Ovary (tissue), 3 donors: ENCODE measurements at regions not wholly inside any gene's neighbourhood (a gene's known extent, or its start where the extent isn't known, plus 50 kb on each side); places are given as distances from the start of the nearest gene placed in this dataset.

ENCODE experiments used
- EP300 ChIP-seq: sonication (generic); formaldehyde crosslinking; IDR thresholded peaks from one replicate; pipeline ENCODE4 v1.6.1; 2017; ENCODE audit warnings: antibody characterized with exemption
- POLR2A ChIP-seq: fragments of 450-650 bp; IDR thresholded peaks from one replicate; pipeline ENCODE4 v1.6.1; 2017; ENCODE audit warnings: antibody characterized with exemption, mild to moderate bottlenecking, moderate library complexity
- TF ChIP-seq, protein P1 (sequence below), 3 donors: fragments of 450-650 bp in 2 of 3; fragments of 200-600 bp in 1 of 3; IDR thresholded peaks; one replicate each; pipeline versions ENCODE4 v1.5.1 to v1.8.0; 2016 to 2022; ENCODE audit warnings: antibody characterized with exemption in 3 of 3, mild to moderate bottlenecking in 1 of 3
- donor health status: DM: no; HTN: no; CAD: no.

DNA sequence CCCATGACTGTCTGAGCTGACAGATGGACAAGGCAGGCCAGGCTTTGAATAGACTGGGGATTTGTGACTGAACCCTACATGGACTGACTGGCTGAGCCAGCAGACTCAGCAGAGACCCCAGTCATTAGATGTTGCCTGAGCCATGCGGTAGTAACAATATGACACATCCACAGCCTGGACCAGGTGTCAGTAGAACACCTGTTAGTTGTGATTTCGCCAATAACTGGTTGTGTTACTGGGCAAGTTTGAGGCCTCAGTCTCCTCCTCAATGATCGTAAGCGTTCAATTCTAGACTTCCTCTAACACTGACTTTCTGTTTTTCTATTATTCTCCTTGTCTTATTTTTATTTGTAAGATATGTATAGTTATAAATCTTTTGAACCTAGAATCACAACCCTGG, 311.9 kb upstream of the MAP3K7 start:
- no peak for TF ChIP-seq EP300
- TF ChIP-seq, protein P1, sequence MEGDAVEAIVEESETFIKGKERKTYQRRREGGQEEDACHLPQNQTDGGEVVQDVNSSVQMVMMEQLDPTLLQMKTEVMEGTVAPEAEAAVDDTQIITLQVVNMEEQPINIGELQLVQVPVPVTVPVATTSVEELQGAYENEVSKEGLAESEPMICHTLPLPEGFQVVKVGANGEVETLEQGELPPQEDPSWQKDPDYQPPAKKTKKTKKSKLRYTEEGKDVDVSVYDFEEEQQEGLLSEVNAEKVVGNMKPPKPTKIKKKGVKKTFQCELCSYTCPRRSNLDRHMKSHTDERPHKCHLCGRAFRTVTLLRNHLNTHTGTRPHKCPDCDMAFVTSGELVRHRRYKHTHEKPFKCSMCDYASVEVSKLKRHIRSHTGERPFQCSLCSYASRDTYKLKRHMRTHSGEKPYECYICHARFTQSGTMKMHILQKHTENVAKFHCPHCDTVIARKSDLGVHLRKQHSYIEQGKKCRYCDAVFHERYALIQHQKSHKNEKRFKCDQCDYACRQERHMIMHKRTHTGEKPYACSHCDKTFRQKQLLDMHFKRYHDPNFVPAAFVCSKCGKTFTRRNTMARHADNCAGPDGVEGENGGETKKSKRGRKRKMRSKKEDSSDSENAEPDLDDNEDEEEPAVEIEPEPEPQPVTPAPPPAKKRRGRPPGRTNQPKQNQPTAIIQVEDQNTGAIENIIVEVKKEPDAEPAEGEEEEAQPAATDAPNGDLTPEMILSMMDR (IDR thresholded peaks at IDR 0.05): no peak
- TF ChIP-seq POLR2A: no peak
